T-cell (primary cell): ENCODE measurements at regions not wholly inside any gene's neighbourhood (a gene's known extent, or its start where the extent isn't known, plus 50 kb on each side); places are given as distances from the start of the nearest gene placed in this dataset.

Experiments used
- ATAC-seq, 4 experiments: fragments of 200-7000 bp in 3 of 4; fragments of 150-1000 bp in 1 of 4; cut with Tn5 transposase; replicated peaks in 1 of 4; 1 replicate in 3 of 4; 2 replicates in 1 of 4; pipeline ENCODE4 v1.10.0; 2021; ENCODE audit warnings: moderate library complexity in 3 of 4, mild to moderate bottlenecking in 2 of 4, moderate number of reproducible peaks in 1 of 4
- CTCF ChIA-PET, 2 donors: fragments of 300-600 bp; sonication (Branson Sonifier 250); formaldehyde crosslinking; loops; one replicate each; lab custom pipeline; 2022; ENCODE audit warnings: antibody characterized with exemption in 2 of 2; lab: Charles Lee
- POLR2A ChIA-PET, 2 donors: fragments of 300-600 bp; sonication (Branson Sonifier 250); formaldehyde crosslinking; loops; one replicate each; lab custom pipeline; 2022; ENCODE audit warnings: antibody characterized with exemption in 2 of 2; lab: Charles Lee
- DNase-seq, 35 experiments: peaks; one replicate each; pipeline versions ENCODE4 v3.0.0 to v3.0.0-alpha.2; 2013 to 2023
- H3K27ac ChIP-seq: one replicate; pipeline ENCODE4 v1.5.1; 2013; ENCODE audit warnings: low read length
- H3K27me3 ChIP-seq, 2 experiments: replicated peaks in 1 of 2; 1 replicate in 1 of 2; 2 replicates in 1 of 2; pipeline versions ENCODE4 v1.6.1 to v1.7.0; 2013; ENCODE audit warnings: low read length in 1 of 2, mixed read lengths in 1 of 2; ENCODE audit not compliant: control insufficient read depth in 2 of 2, insufficient read depth in 2 of 2; ENCODE audit errors: extremely low read depth in 1 of 2
- H3K36me3 ChIP-seq, 2 donors: 1 replicate in 1 of 2; 2 replicates in 1 of 2; pipeline versions ENCODE4 v1.6.1 to v1.7.0; 2013; ENCODE audit warnings: low read length in 1 of 2; ENCODE audit not compliant: control insufficient read depth in 2 of 2, insufficient read depth in 1 of 2; ENCODE audit errors: extremely low read depth in 1 of 2
- H3K4me1 ChIP-seq, 2 experiments: 1 replicate in 1 of 2; 2 replicates in 1 of 2; pipeline versions ENCODE4 v1.6.1 to v1.7.0; 2013; ENCODE audit warnings: low read length in 2 of 2, mixed read lengths in 1 of 2; ENCODE audit not compliant: insufficient read depth in 2 of 2, control insufficient read depth in 1 of 2; ENCODE audit errors: extremely low read depth in 1 of 2
- H3K4me3 ChIP-seq, 2 donors: 1 replicate in 1 of 2; 2 replicates in 1 of 2; pipeline versions ENCODE4 v1.5.1 to v1.7.0; 2013; ENCODE audit warnings: mild to moderate bottlenecking in 2 of 2, low read length in 1 of 2, moderate library complexity in 1 of 2; ENCODE audit not compliant: control insufficient read depth in 1 of 2; ENCODE audit errors: extremely low read depth in 1 of 2
- H3K9me3 ChIP-seq: 2 replicates; pipeline ENCODE4 v1.7.0; 2013
- H3K27ac Mint-ChIP-seq, 2 donors: one replicate each; pipeline ENCODE4 v1.8.0; 2020 to 2021; ENCODE audit warnings: mild to moderate bottlenecking in 2 of 2, mixed read lengths in 2 of 2
- H3K27me3 Mint-ChIP-seq, 2 donors: one replicate each; pipeline ENCODE4 v1.8.0; 2021 to 2022; ENCODE audit warnings: mixed read lengths in 2 of 2
- H3K36me3 Mint-ChIP-seq: one replicate; pipeline ENCODE4 v1.8.0; 2021; ENCODE audit warnings: mixed read lengths
- H3K4me1 Mint-ChIP-seq, 3 donors: one replicate each; pipeline ENCODE4 v1.8.0; 2020 to 2022; ENCODE audit warnings: mixed read lengths in 3 of 3, mild to moderate bottlenecking in 1 of 3
- H3K4me3 Mint-ChIP-seq, 3 donors: one replicate each; pipeline ENCODE4 v1.8.0; 2020 to 2022; ENCODE audit warnings: mild to moderate bottlenecking in 3 of 3, mixed read lengths in 3 of 3, moderate library complexity in 3 of 3
- H3K9me3 Mint-ChIP-seq, 3 donors: one replicate each; pipeline ENCODE4 v1.8.0; 2020 to 2022; ENCODE audit warnings: mixed read lengths in 3 of 3
- WGBS: methylation state at CpG from one replicate; pipeline ENCODE4 v1.1.5; 2013; ENCODE audit warnings: missing lambda C conversion rate; ENCODE audit not compliant: insufficient coverage; 5-methylcytosine and 5-hydroxymethylcytosine counted together

- Histone ChIP-seq H3K36me3 (peaks cover 10 to 18% of the 10 kb centered on the region in 2 donors), H3K9me3 (no peaks in the 10 kb centered on the region), H3K27me3 (no peaks in the 10 kb centered on the region), H3K27ac (peak overlapping the region; percentile 20), H3K4me1 (peaks cover 36 to 40% of the 10 kb centered on the region in 2 experiments), H3K4me3 (no peak overlapping the region)
- peak overlapping the region in 1 of 3 donors; percentile 67 for H3K4me3 Mint-ChIP-seq
- H3K9me3 Mint-ChIP-seq = peaks cover 3 to 13% (median 9%) of the 10 kb centered on the region in 3 donors
- CTCF ChIA-PET = no interaction called here
- peaks cover 82 to 91% (median 88%) of the 10 kb centered on the region in 3 donors for H3K4me1 Mint-ChIP-seq
- DNase-seq = no peak
- peak in 2 of 4 experiments; percentile 37 to 68 for ATAC-seq
- POLR2A ChIA-PET = no interaction called here
- no peaks in the 10 kb centered on the region for H3K27me3 Mint-ChIP-seq
- peaks cover 67% of the 10 kb centered on the region for H3K36me3 Mint-ChIP-seq
- peak overlapping the region; percentile 64 to 76 for H3K27ac Mint-ChIP-seq
- WGBS = 80% methylated on average over 1 of the region's 11 CpGs
These were observed 124.1 kb upstream of the NEDD9 start for GRCh38 chr6:11356404-11357155.

GRCh38 chr6:11353921-11354389 is 121.5 kb upstream of the NEDD9 start:
- peaks cover 81 to 93% (median 92%) of the 10 kb centered on the region in 3 donors for H3K4me1 Mint-ChIP-seq
- Histone ChIP-seq H3K36me3 (peaks cover 8 to 15% of the 10 kb centered on the region in 2 donors), H3K9me3 (no peaks in the 10 kb centered on the region), H3K27ac (peak overlapping the region; percentile 38), H3K4me1 (peaks cover 33 to 36% of the 10 kb centered on the region in 2 experiments), H3K4me3 (peak overlapping the region in 1 of 2 donors; percentile 23), H3K27me3 (no peaks in the 10 kb centered on the region)
- peak overlapping the region; percentile 28 to 47 (median 38) for H3K4me3 Mint-ChIP-seq
- peaks cover 68% of the 10 kb centered on the region for H3K36me3 Mint-ChIP-seq
- ChIA-PET CTCF (interaction anchor here in 1 of 2 donors (0.6 to 1.0 kb wide), 3 partner anchors 52 to 142 kb away, joined by 3 to 4 read pairs (median 3); partner anchors contain the start of gene NEDD9), POLR2A (interaction anchor here in 1 of 2 donors (0.9 kb wide), 1 partner anchor 27 kb away, joined by 3 read pairs; no protein-coding TSS in a partner anchor)
- ATAC-seq (peak; percentile 71 to 87 (median 80)), DNase-seq (peak in 29 of 35 experiments; percentile 4 to 68 (median 33))
- no peaks in the 10 kb centered on the region for H3K9me3 Mint-ChIP-seq
- peak overlapping the region; percentile 51 to 87 for H3K27ac Mint-ChIP-seq
- no peaks in the 10 kb centered on the region for H3K27me3 Mint-ChIP-seq
- 0% methylated on average over 3 of the region's 6 CpGs for WGBS

- Histone ChIP-seq H3K27me3 (no peaks in the 10 kb centered on the region), H3K27ac (no peak overlapping the region), H3K9me3 (no peaks in the 10 kb centered on the region), H3K4me1 (peaks cover 20% of the 10 kb centered on the region in 2 experiments), H3K36me3 (peaks cover 14 to 15% of the 10 kb centered on the region in 2 donors), H3K4me3 (no peak overlapping the region)
- Mint-ChIP-seq H3K4me3 (no peak overlapping the region), H3K4me1 (peaks cover 87 to 97% (median 95%) of the 10 kb centered on the region in 3 donors), H3K27me3 (no peaks in the 10 kb centered on the region), H3K9me3 (no peaks in the 10 kb centered on the region), H3K27ac (no peak overlapping the region), H3K36me3 (peaks cover 76% of the 10 kb centered on the region)
- ChIA-PET CTCF (no interaction called here), POLR2A (no interaction called here)
- WGBS = 83% methylated on average over 1 of the region's 4 CpGs
- no peak for ATAC-seq
- DNase-seq = peak in 5 of 35 experiments; percentile 9 to 37 (median 16)
These were observed 117.8 kb upstream of the NEDD9 start for GRCh38 chr6:11350294-11350693.

GRCh38 chr6:11349880-11350279 is 117.4 kb upstream of the NEDD9 start:
- DNase-seq (no peak), ATAC-seq (no peak)
- H3K4me3 ChIP-seq = no peak overlapping the region
- ChIA-PET POLR2A (no interaction called here), CTCF (no interaction called here)
- H3K36me3 ChIP-seq = peaks cover 14 to 15% of the 10 kb centered on the region in 2 donors
- H3K9me3 ChIP-seq = no peaks in the 10 kb centered on the region
- H3K27me3 Mint-ChIP-seq = no peaks in the 10 kb centered on the region
- H3K4me1 ChIP-seq = peaks cover 18 to 19% of the 10 kb centered on the region in 2 experiments
- peaks cover 87 to 97% (median 95%) of the 10 kb centered on the region in 3 donors for H3K4me1 Mint-ChIP-seq
- no peak overlapping the region for H3K4me3 Mint-ChIP-seq
- no peaks in the 10 kb centered on the region for H3K27me3 ChIP-seq
- no peaks in the 10 kb centered on the region for H3K9me3 Mint-ChIP-seq
- H3K27ac ChIP-seq = no peak overlapping the region
- H3K27ac Mint-ChIP-seq = no peak overlapping the region
- H3K36me3 Mint-ChIP-seq = peaks cover 78% of the 10 kb centered on the region

GRCh38 chr6:11346516-11346915 is 114.0 kb upstream of the NEDD9 start:
- 100% methylated on average over 1 of the region's 1 CpG for WGBS
- POLR2A ChIA-PET = no interaction called here
- peaks cover 0 to 5% (median 0%) of the 10 kb centered on the region in 3 donors for H3K9me3 Mint-ChIP-seq
- no peak for ATAC-seq
- Histone ChIP-seq H3K4me1 (peaks cover 2 to 10% of the 10 kb centered on the region in 2 experiments), H3K9me3 (no peaks in the 10 kb centered on the region), H3K4me3 (no peak overlapping the region), H3K36me3 (peaks cover 8 to 10% of the 10 kb centered on the region in 2 donors), H3K27me3 (no peaks in the 10 kb centered on the region), H3K27ac (no peak overlapping the region)
- H3K27me3 Mint-ChIP-seq = no peaks in the 10 kb centered on the region
- peaks cover 76% of the 10 kb centered on the region for H3K36me3 Mint-ChIP-seq
- no peak for DNase-seq
- no peak overlapping the region for H3K4me3 Mint-ChIP-seq
- no peak overlapping the region for H3K27ac Mint-ChIP-seq
- CTCF ChIA-PET = interaction anchor here in 1 of 2 donors (0.5 kb wide), 1 partner anchor 49 kb away, joined by 3 read pairs; no protein-coding TSS in a partner anchor
- H3K4me1 Mint-ChIP-seq = peaks cover 80 to 92% (median 82%) of the 10 kb centered on the region in 3 donors

GRCh38 chr6:11345536-11345935 is 113.1 kb upstream of the NEDD9 start:
- ATAC-seq = no peak
- Histone ChIP-seq H3K4me1 (peaks cover 2 to 10% of the 10 kb centered on the region in 2 experiments), H3K36me3 (peaks cover 9 to 14% of the 10 kb centered on the region in 2 donors), H3K4me3 (no peak overlapping the region), H3K27me3 (no peaks in the 10 kb centered on the region), H3K9me3 (no peaks in the 10 kb centered on the region), H3K27ac (no peak overlapping the region)
- Mint-ChIP-seq H3K4me3 (no peak overlapping the region), H3K36me3 (peaks cover 75% of the 10 kb centered on the region), H3K27me3 (no peaks in the 10 kb centered on the region), H3K9me3 (peaks cover 0 to 5% (median 5%) of the 10 kb centered on the region in 3 donors), H3K27ac (no peak overlapping the region), H3K4me1 (peaks cover 78 to 89% (median 80%) of the 10 kb centered on the region in 3 donors)
- CTCF ChIA-PET = no interaction called here
- POLR2A ChIA-PET = no interaction called here
- DNase-seq = no peak
- WGBS = 96% methylated on average over 2 of the region's 5 CpGs
